Cardiac septum (tissue), 1 donor: ENCODE measurements at regions not wholly inside any gene's neighbourhood (a gene's known extent, or its start where the extent isn't known, plus 50 kb on each side); places are given as distances from the start of the nearest gene placed in this dataset.
"Not testable (repeated sequence)": the region's sequence is repeated elsewhere in the genome, so short reads cannot be mapped to it uniquely, and the experiment has no call there.

ENCODE experiments used
- DNase-seq: peaks from one replicate; pipeline ENCODE4 v3.0.0-alpha.2; 2020; ENCODE audit warnings: low spot score
- intact Hi-C: fragments of 100-400 bp; cut with DNase I; formaldehyde crosslinking; loops from one replicate; pipeline ENCODE4 v1.14.0; 2022
- donor health status: DM: no; HTN: no; CAD: no.

- no peak for DNase-seq
- intact Hi-C loops, result no loop called here
These were observed 152.2 kb downstream of the CRPPA start for GRCh38 chr7:16268821-16269768.

GRCh38 chr7:16267953-16268820 is 153.2 kb downstream of the CRPPA start:
- no peak for DNase-seq
- intact Hi-C loops, result no loop called here

- no peak for DNase-seq
- intact Hi-C loops, result no loop called here
These were observed 154.5 kb downstream of the CRPPA start for GRCh38 chr7:16266877-16267276.

- DNase-seq, intact Hi-C loops: not testable (repeated sequence)
These were observed 154.9 kb downstream of the CRPPA start for GRCh38 chr7:16266470-16266869.

- intact Hi-C loops, result no loop called here
These were observed 155.4 kb downstream of the CRPPA start for GRCh38 chr7:16265863-16266458.

GRCh38 chr7:16264823-16265804 is 156.2 kb downstream of the CRPPA start:
- DNase-seq, result no peak
- intact Hi-C loops, result no loop called here

More at GRCh38 chr7:16265863-16266458, 155.4 kb downstream of the CRPPA start:
- DNase-seq, result no peak

- intact Hi-C loops, result no loop called here
- DNase-seq, result no peak
These were observed 157.1 kb downstream of the CRPPA start for GRCh38 chr7:16264036-16264819.

- DNase-seq, intact Hi-C loops: not testable (repeated sequence)
These were observed 158.0 kb downstream of the CRPPA start for GRCh38 chr7:16263377-16263776.

- intact Hi-C loops, result no loop called here
- DNase-seq, result no peak
These were observed 159.7 kb downstream of the CRPPA start for GRCh38 chr7:16261654-16262053.

- no peak for DNase-seq
- intact Hi-C loops, result no loop called here
These were observed 160.2 kb downstream of the CRPPA start for GRCh38 chr7:16261100-16261499.

GRCh38 chr7:16260236-16260728 is 161.1 kb downstream of the CRPPA start:
- intact Hi-C loops, result no loop called here
- no peak for DNase-seq

GRCh38 chr7:16256419-16256818 is 164.9 kb downstream of the CRPPA start:
- intact Hi-C loops, DNase-seq: not testable (repeated sequence)

GRCh38 chr7:16255952-16256351 is 165.4 kb downstream of the CRPPA start:
- DNase-seq, intact Hi-C loops: not testable (repeated sequence)

- intact Hi-C loops, DNase-seq: not testable (repeated sequence)
These were observed 170.7 kb downstream of the CRPPA start for GRCh38 chr7:16250655-16251054.

GRCh38 chr7:16249204-16249603 is 172.1 kb downstream of the CRPPA start:
- DNase-seq, intact Hi-C loops: not testable (repeated sequence)

- DNase-seq, intact Hi-C loops: not testable (repeated sequence)
These were observed 172.8 kb downstream of the CRPPA start for GRCh38 chr7:16248556-16248955.

- intact Hi-C loops, result no loop called here
- DNase-seq, result no peak
These were observed 176.9 kb downstream of the CRPPA start for GRCh38 chr7:16244469-16244868.

GRCh38 chr7:16242920-16243319 is 178.4 kb downstream of the CRPPA start:
- no peak for DNase-seq
- intact Hi-C loops, result no loop called here
